ENCODE measurements at regions not wholly inside any gene's neighbourhood (a gene's known extent, or its start where the extent isn't known, plus 50 kb on each side); places are given as distances from the start of the nearest gene placed in this dataset.
"Not testable (repeated sequence)": the region's sequence is repeated elsewhere in the genome, so short reads cannot be mapped to it uniquely, and the experiment has no call there.

DNA sequence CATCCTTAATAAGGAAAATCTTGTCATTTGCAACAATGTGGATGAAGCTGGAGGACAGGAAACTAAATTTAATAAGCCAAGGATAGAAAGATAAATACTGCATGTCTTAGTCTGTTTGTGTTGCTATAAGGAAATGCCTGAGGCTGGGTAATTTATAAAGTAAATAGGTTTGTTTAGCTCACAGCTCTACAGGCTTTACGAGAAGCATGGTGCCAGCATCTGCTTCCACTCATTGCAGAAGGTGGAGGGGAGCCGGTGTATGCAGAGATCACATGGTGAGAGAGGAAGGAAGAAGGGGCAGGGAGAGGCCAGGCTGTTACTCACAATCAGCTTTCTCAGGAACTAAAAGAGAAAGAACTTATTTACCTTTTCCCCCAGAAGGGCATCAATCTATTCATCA is 118.9 kb upstream of the SMLR1 start:
- no peaks in the 10 kb centered on the region for H3K9me3 ChIP-seq (ENCODE audit: low read depth)

DNA sequence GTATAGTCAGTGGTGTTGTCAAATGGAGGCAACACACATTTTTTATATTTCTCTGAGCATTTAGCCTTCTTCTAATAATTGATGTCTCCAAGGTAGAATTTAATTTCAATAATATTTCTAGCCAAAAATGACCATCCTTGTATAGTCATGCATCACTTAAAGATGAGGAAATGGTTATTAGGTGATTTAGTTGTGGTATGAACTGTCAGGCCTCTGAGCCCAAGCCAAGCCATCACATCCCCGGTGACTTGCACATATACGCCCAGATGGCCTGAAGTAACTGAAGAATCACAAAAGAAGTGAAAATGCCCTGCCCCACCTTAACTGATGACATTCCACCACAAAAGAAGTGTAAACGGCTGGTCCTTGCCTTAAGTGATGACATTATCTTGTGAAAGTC is 115.6 kb upstream of the SMLR1 start:
- H3K4me3 ChIP-seq; H3K9me3 ChIP-seq (ENCODE audit: low read depth); H3K27me3 ChIP-seq; H3K36me3 ChIP-seq; H3K27ac ChIP-seq; DNase-seq (ENCODE audit: low read depth in 1 of 2, low spot score in 1 of 2); H3K4me1 ChIP-seq (ENCODE audit: low read depth): not testable (repeated sequence)

More for the DNA sequence above, 118.9 kb upstream of the SMLR1 start:
- H3K27ac ChIP-seq, result no peak overlapping the region
- no peaks in the 10 kb centered on the region for H3K27me3 ChIP-seq
- no peaks in the 10 kb centered on the region for H3K4me1 ChIP-seq (ENCODE audit: low read depth)
- TF ChIP-seq, protein P1, sequence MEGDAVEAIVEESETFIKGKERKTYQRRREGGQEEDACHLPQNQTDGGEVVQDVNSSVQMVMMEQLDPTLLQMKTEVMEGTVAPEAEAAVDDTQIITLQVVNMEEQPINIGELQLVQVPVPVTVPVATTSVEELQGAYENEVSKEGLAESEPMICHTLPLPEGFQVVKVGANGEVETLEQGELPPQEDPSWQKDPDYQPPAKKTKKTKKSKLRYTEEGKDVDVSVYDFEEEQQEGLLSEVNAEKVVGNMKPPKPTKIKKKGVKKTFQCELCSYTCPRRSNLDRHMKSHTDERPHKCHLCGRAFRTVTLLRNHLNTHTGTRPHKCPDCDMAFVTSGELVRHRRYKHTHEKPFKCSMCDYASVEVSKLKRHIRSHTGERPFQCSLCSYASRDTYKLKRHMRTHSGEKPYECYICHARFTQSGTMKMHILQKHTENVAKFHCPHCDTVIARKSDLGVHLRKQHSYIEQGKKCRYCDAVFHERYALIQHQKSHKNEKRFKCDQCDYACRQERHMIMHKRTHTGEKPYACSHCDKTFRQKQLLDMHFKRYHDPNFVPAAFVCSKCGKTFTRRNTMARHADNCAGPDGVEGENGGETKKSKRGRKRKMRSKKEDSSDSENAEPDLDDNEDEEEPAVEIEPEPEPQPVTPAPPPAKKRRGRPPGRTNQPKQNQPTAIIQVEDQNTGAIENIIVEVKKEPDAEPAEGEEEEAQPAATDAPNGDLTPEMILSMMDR (IDR thresholded peaks at IDR 0.05; ENCODE audit: low read depth, low read length), result no peak
- no peak for DNase-seq (ENCODE audit: low read depth in 1 of 2, low spot score in 1 of 2)
- H3K36me3 ChIP-seq, result no peaks in the 10 kb centered on the region
- H3K4me3 ChIP-seq, result no peak overlapping the region

DNA sequence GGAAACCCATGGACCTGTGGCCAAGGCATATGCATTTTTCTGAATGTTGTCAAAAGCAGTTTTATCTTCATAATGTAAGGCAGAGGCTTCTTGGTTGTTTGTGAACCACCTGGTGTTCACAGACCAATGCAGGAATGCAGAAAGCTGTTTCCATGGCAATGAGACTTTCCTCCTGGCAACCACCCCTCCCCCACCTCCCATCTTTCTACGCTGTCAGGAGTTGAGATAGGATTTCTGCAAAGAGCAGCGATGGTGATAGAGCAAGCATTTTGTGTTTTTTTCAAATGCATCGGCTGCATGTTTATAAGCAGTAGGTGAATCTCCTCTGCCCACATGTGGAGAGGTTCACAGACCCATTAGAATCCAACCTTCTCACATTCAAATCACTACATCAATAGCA is 114.1 kb upstream of the SMLR1 start:
- Histone ChIP-seq H3K36me3 (no peaks in the 10 kb centered on the region), H3K4me1 (ENCODE audit: low read depth) (no peaks in the 10 kb centered on the region), H3K27ac (no peak overlapping the region)

GRCh38 chr6:130715058-130715457 is 112.1 kb upstream of the SMLR1 start:
- no peaks in the 10 kb centered on the region for H3K27me3 ChIP-seq
- H3K4me3 ChIP-seq, result no peak overlapping the region
- no peaks in the 10 kb centered on the region for H3K4me1 ChIP-seq (ENCODE audit: low read depth)
- no peak overlapping the region for H3K27ac ChIP-seq
- TF ChIP-seq, protein P1 (IDR thresholded peaks at IDR 0.05; ENCODE audit: low read depth, low read length), result no peak
- H3K36me3 ChIP-seq, result no peaks in the 10 kb centered on the region
- no peak for DNase-seq (ENCODE audit: low read depth in 1 of 2, low spot score in 1 of 2)
- no peaks in the 10 kb centered on the region for H3K9me3 ChIP-seq (ENCODE audit: low read depth)

More for the DNA sequence above, 114.1 kb upstream of the SMLR1 start:
- Histone ChIP-seq H3K27me3 (no peaks in the 10 kb centered on the region), H3K4me3 (no peak overlapping the region), H3K9me3 (ENCODE audit: low read depth) (no peaks in the 10 kb centered on the region)
- TF ChIP-seq, protein P1 (IDR thresholded peaks at IDR 0.05; ENCODE audit: low read depth, low read length), result no peak
- DNase-seq (ENCODE audit: low read depth in 1 of 2, low spot score in 1 of 2), result no peak

DNA sequence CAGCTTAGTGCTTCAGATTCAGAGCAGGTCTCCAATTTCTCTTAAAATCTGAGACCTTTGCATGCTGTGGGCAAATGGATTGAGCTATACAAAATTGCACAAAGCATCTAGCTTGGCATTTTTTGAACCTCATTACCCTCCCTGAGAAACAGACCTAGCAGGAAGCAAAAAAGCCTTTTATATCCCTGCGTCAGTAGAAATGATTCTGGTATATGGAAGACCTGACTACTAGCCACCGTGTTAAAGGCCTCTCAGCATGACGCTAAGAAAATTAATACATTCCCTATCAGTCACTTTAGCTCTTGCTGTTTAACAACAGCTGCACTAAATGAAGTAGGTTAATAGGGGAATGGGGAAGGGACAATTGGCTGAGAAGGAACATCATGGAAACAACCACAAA is 110.7 kb upstream of the SMLR1 start:
- no peak overlapping the region for H3K27ac ChIP-seq
- no peaks in the 10 kb centered on the region for H3K4me1 ChIP-seq (ENCODE audit: low read depth)
- H3K36me3 ChIP-seq, result no peaks in the 10 kb centered on the region
- TF ChIP-seq, protein P1 (IDR thresholded peaks at IDR 0.05; ENCODE audit: low read depth, low read length), result no peak
- H3K4me3 ChIP-seq, result no peak overlapping the region
- no peak for DNase-seq (ENCODE audit: low read depth in 1 of 2, low spot score in 1 of 2)
- H3K9me3 ChIP-seq (ENCODE audit: low read depth), result no peaks in the 10 kb centered on the region
- H3K27me3 ChIP-seq, result no peaks in the 10 kb centered on the region

- Histone ChIP-seq H3K9me3 (ENCODE audit: low read depth) (no peaks in the 10 kb centered on the region), H3K27me3 (no peaks in the 10 kb centered on the region), H3K36me3 (no peaks in the 10 kb centered on the region), H3K27ac (no peak overlapping the region), H3K4me3 (no peak overlapping the region), H3K4me1 (ENCODE audit: low read depth) (no peaks in the 10 kb centered on the region)
- TF ChIP-seq, protein P1 (IDR thresholded peaks at IDR 0.05; ENCODE audit: low read depth, low read length), result no peak
- no peak for DNase-seq (ENCODE audit: low read depth in 1 of 2, low spot score in 1 of 2)
Measured at GRCh38 chr6:130717657-130718056, 109.5 kb upstream of the SMLR1 start.
